K562 (cell line): ENCODE measurements at regions not wholly inside any gene's neighbourhood (a gene's known extent, or its start where the extent isn't known, plus 50 kb on each side); places are given as distances from the start of the nearest gene placed in this dataset.

ENCODE experiments used
- ATF7 ChIP-seq: fragments of 450-650 bp; IDR thresholded peaks from 2 replicates; pipeline ENCODE4 v1.7.1; 2014; ENCODE audit warnings: mild to moderate bottlenecking, moderate library complexity
- EZH2 ChIP-seq: IDR thresholded peaks from 2 replicates; pipeline ENCODE4 v1.6.1; 2012; ENCODE audit warnings: low read depth, mild to moderate bottlenecking, inconsistent platforms, low read length, borderline replicate concordance
- FOXP1 ChIP-seq: sonication (generic); formaldehyde crosslinking; IDR thresholded peaks from 2 replicates; pipeline ENCODE4 v1.8.0; 2022; ENCODE audit warnings: mild to moderate bottlenecking, missing genetic modification reagents
- IRF2 ChIP-seq: sonication (generic); formaldehyde crosslinking; IDR thresholded peaks from 2 replicates; pipeline ENCODE4 v1.8.1; 2022; ENCODE audit warnings: mild to moderate bottlenecking, missing genetic modification reagents
- NR2C1 ChIP-seq, 2 experiments: fragments of 450-650 bp; IDR thresholded peaks; 2 replicates each; pipeline ENCODE4 v1.6.1; 2017; ENCODE audit warnings: mild to moderate bottlenecking in 2 of 2, antibody characterized with exemption in 1 of 2, inconsistent platforms in 1 of 2, missing compliant biosample characterization in 1 of 2, missing genetic modification characterization in 1 of 2
- ZNF512 ChIP-seq: IDR thresholded peaks from 2 replicates; pipeline ENCODE4 v1.6.1; 2016; ENCODE audit warnings: missing genetic modification characterization, missing compliant biosample characterization
- TF ChIP-seq, protein P1 (sequence below), 2 experiments: fragments of 450-650 bp; formaldehyde crosslinking in 1 of 2; IDR thresholded peaks; 2 replicates each; pipeline versions ENCODE4 v1.4.0 to v1.6.1; 2014 to 2020; ENCODE audit warnings: mild to moderate bottlenecking in 2 of 2, borderline replicate concordance in 1 of 2, low read depth in 1 of 2
- TF ChIP-seq, protein P2 (sequence below), 3 experiments: IDR thresholded peaks in 2 of 3; conservative IDR thresholded peaks in 1 of 3; 2 replicates each; pipeline ENCODE4 v1.5.1; 2011 to 2012; ENCODE audit warnings: low read length in 3 of 3, mild to moderate bottlenecking in 3 of 3, control low read depth in 2 of 3, improper control_type of control experiment in 1 of 3, inconsistent platforms in 1 of 3, low read depth in 1 of 3, mixed read lengths in 1 of 3, moderate library complexity in 1 of 3; ENCODE audit not compliant: insufficient read depth in 2 of 3

GRCh38 chr5:50580506-50580905, 85.9 kb upstream of the PARP8 start:
- TF ChIP-seq ATF7 (no peak), IRF2 (CRISPR knock-in tag) (no peak), EZH2 (no peak), FOXP1 (CRISPR knock-in tag) (no peak), NR2C1 (IDR thresholded peaks at IDR 0.05) (no peak), NR2C1 (tag; IDR thresholded peaks at IDR 0.05) (no peak), ZNF512 (no peak)
- TF ChIP-seq, protein P1, sequence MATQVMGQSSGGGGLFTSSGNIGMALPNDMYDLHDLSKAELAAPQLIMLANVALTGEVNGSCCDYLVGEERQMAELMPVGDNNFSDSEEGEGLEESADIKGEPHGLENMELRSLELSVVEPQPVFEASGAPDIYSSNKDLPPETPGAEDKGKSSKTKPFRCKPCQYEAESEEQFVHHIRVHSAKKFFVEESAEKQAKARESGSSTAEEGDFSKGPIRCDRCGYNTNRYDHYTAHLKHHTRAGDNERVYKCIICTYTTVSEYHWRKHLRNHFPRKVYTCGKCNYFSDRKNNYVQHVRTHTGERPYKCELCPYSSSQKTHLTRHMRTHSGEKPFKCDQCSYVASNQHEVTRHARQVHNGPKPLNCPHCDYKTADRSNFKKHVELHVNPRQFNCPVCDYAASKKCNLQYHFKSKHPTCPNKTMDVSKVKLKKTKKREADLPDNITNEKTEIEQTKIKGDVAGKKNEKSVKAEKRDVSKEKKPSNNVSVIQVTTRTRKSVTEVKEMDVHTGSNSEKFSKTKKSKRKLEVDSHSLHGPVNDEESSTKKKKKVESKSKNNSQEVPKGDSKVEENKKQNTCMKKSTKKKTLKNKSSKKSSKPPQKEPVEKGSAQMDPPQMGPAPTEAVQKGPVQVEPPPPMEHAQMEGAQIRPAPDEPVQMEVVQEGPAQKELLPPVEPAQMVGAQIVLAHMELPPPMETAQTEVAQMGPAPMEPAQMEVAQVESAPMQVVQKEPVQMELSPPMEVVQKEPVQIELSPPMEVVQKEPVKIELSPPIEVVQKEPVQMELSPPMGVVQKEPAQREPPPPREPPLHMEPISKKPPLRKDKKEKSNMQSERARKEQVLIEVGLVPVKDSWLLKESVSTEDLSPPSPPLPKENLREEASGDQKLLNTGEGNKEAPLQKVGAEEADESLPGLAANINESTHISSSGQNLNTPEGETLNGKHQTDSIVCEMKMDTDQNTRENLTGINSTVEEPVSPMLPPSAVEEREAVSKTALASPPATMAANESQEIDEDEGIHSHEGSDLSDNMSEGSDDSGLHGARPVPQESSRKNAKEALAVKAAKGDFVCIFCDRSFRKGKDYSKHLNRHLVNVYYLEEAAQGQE (IDR thresholded peaks at IDR 0.05; ENCODE audit: borderline replicate concordance) = no peak
- TF ChIP-seq, protein P1 (CRISPR knock-in tag; IDR thresholded peaks at IDR 0.05; ENCODE audit: low read depth) = no peak
- TF ChIP-seq, protein P2, sequence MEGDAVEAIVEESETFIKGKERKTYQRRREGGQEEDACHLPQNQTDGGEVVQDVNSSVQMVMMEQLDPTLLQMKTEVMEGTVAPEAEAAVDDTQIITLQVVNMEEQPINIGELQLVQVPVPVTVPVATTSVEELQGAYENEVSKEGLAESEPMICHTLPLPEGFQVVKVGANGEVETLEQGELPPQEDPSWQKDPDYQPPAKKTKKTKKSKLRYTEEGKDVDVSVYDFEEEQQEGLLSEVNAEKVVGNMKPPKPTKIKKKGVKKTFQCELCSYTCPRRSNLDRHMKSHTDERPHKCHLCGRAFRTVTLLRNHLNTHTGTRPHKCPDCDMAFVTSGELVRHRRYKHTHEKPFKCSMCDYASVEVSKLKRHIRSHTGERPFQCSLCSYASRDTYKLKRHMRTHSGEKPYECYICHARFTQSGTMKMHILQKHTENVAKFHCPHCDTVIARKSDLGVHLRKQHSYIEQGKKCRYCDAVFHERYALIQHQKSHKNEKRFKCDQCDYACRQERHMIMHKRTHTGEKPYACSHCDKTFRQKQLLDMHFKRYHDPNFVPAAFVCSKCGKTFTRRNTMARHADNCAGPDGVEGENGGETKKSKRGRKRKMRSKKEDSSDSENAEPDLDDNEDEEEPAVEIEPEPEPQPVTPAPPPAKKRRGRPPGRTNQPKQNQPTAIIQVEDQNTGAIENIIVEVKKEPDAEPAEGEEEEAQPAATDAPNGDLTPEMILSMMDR (IDR thresholded peaks at IDR 0.05 in 2 of 3, conservative IDR thresholded peaks at IDR 0.05 in 1 of 3; ENCODE audit: insufficient read depth in 2 of 3, low read depth in 1 of 3, low read length in 3 of 3) = no peak
